ENCODE measurements at regions not wholly inside any gene's neighbourhood (a gene's known extent, or its start where the extent isn't known, plus 50 kb on each side); places are given as distances from the start of the nearest gene placed in this dataset.
"Not testable (repeated sequence)": the region's sequence is repeated elsewhere in the genome, so short reads cannot be mapped to it uniquely, and the experiment has no call there.

DNA sequence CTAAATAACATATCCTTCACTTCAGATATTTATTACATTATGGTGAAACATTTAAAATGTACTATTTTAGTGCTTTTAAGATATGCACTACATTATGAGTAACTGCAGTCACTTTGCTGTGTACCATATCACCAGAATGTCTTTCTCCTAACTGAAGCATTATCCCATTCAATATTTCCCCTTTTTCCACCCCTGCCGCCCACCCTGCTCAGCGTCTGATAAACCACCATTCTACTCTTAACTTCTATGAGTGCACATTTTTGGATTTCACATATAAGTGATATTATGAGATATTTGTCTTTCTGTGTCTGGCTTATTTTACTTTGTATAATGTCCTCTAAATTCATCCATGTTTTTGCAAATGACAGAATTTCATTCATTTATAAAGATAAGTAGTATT, 126.4 kb downstream of the CCDC74A start:
- H3K27me3 ChIP-seq (ENCODE audit: insufficient read depth, low read length); H3K4me1 ChIP-seq (ENCODE audit: insufficient read depth, low read length); H3K9me3 ChIP-seq (ENCODE audit: low read depth, low read length); H3K4me3 ChIP-seq (ENCODE audit: low read length): not testable (repeated sequence)

DNA sequence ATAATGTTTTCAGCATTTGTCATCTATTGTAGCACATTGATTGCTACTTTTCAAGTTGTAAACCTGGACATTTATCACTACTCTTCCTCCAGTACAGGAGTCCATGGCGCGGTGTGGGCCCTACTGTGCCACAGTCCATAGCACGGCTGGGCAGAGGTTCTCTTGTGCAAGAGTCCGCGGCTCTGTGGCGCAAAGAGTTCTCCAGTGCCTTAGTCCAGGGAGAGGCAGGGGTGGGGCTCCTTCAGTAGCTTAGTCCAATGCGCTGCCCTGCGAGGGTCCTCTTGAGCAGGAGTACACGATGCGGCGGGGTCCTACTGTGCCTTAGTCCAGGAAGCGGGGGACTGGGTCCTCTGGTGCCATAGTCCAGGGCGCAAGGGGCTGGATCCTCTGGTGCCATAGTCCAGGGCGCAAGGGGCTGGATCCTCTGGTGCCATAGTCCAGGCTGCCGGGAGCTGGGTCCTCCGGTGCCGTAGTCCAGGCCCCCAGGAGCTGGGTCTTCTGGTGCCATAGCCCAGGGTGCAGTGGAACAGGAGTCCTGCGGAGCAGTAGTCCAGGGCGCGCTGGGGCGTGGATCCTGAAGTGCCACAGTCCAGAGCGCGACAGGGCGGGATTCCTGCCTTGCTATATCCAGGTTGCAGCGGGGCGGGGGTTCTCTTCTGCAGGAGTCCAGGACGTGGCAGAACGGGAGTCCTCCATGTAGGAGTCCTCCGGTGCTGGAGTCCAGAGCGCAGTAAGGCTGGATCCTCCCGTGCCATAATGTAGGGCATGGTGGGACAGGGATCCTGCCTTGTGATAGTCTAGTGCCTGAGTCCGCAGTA, 129.3 kb downstream of the CCDC74A start:
- no peak overlapping the region for H3K4me3 ChIP-seq (ENCODE audit: low read length)
- no peaks in the 10 kb centered on the region for H3K9me3 ChIP-seq (ENCODE audit: low read depth, low read length)
- peaks cover 6% of the 10 kb centered on the region for H3K27me3 ChIP-seq (ENCODE audit: insufficient read depth, low read length)
- H3K4me1 ChIP-seq (ENCODE audit: insufficient read depth, low read length): no peaks in the 10 kb centered on the region

GRCh38 chr2:131657895-131658768, 130.4 kb downstream of the CCDC74A start:
- Histone ChIP-seq H3K9me3 (ENCODE audit: low read depth, low read length) (no peaks in the 10 kb centered on the region), H3K27me3 (ENCODE audit: insufficient read depth, low read length) (peaks cover 6% of the 10 kb centered on the region), H3K4me1 (ENCODE audit: insufficient read depth, low read length) (no peaks in the 10 kb centered on the region), H3K4me3 (ENCODE audit: low read length) (no peak overlapping the region)

GRCh38 chr2:131658769-131659131, 131.1 kb downstream of the CCDC74A start:
- Histone ChIP-seq H3K9me3 (ENCODE audit: low read depth, low read length) (no peaks in the 10 kb centered on the region), H3K4me1 (ENCODE audit: insufficient read depth, low read length) (no peaks in the 10 kb centered on the region), H3K27me3 (ENCODE audit: insufficient read depth, low read length) (peaks cover 6% of the 10 kb centered on the region), H3K4me3 (ENCODE audit: low read length) (no peak overlapping the region)

DNA sequence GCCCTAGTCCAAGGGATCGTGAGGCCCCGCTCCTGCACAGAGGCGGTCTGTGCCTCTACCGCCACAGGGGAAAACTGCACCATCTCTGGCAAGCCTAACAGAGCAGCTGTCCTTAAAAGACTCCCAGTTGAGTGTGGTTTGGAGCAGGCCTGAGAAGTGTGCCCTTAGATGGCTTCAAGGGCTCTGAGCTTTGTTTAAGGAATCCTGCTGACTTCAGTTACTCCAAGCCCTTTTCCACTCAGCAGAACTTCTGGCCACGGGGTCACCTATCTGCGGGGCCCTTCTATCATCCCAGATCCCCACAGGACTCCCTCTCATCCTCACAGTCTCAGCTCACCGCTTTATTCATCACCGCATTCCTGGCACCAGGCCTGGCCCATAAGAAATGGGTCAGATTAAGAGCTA, 131.5 kb downstream of the CCDC74A start:
- Histone ChIP-seq H3K27me3 (ENCODE audit: insufficient read depth, low read length) (peaks cover 6% of the 10 kb centered on the region), H3K4me3 (ENCODE audit: low read length) (no peak overlapping the region), H3K4me1 (ENCODE audit: insufficient read depth, low read length) (no peaks in the 10 kb centered on the region), H3K9me3 (ENCODE audit: low read depth, low read length) (no peaks in the 10 kb centered on the region)

GRCh38 chr2:131661101-131661782, 133.6 kb downstream of the CCDC74A start:
- H3K4me1 ChIP-seq (ENCODE audit: insufficient read depth, low read length); H3K27me3 ChIP-seq (ENCODE audit: insufficient read depth, low read length); H3K4me3 ChIP-seq (ENCODE audit: low read length); H3K9me3 ChIP-seq (ENCODE audit: low read depth, low read length): not testable (repeated sequence)

- H3K27me3 ChIP-seq (ENCODE audit: insufficient read depth, low read length); H3K4me3 ChIP-seq (ENCODE audit: low read length); H3K4me1 ChIP-seq (ENCODE audit: insufficient read depth, low read length); H3K9me3 ChIP-seq (ENCODE audit: low read depth, low read length): not testable (repeated sequence)
Observed at GRCh38 chr2:131661884-131662535, 134.3 kb downstream of the CCDC74A start.

- not testable (repeated sequence) for H3K27me3 ChIP-seq (ENCODE audit: insufficient read depth, low read length); H3K4me3 ChIP-seq (ENCODE audit: low read length); H3K9me3 ChIP-seq (ENCODE audit: low read depth, low read length); H3K4me1 ChIP-seq (ENCODE audit: insufficient read depth, low read length)
Observed at GRCh38 chr2:131663501-131663900, 135.8 kb downstream of the CCDC74A start.

- H3K9me3 ChIP-seq (ENCODE audit: low read depth, low read length); H3K4me3 ChIP-seq (ENCODE audit: low read length); H3K27me3 ChIP-seq (ENCODE audit: insufficient read depth, low read length): not testable (repeated sequence)
- H3K4me1 ChIP-seq (ENCODE audit: insufficient read depth, low read length): peaks cover 13% of the 10 kb centered on the region
Observed at GRCh38 chr2:131665716-131666115, 138.0 kb downstream of the CCDC74A start.

DNA sequence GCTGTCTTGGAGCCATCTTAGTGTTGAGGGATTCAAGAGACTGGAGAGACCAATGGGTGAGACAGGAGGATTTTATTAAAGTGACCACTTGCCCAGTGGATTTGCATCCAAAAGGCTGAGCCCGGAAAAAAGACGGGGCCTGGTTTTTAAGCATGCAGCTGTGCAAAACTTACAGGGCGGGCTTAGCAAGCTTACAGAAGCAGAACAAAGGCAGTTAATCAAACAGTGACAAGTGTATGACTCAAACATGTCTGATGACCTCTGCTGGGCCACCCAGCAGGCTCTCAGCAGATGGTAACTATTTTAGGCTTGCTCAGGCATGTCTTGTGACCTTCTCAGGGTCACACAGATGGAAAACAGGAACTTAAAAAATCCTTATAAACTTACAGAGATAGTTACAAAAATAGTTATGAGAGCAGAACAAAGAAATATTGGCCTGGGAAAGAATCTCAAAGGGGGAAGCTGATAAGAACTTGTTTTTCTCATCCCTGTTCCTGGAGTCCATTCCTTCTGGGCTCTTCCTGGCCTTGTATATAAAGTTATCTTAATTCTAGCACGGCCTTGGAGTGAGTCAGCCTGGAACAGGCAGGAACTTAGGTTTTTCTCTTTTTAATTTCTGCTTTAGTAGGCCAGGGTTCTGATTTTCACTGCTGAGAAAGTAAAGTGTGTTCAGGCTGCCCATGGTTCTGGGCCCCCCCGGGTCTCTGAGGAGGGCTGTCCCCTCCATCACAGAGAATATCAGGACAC, 141.3 kb downstream of the CCDC74A start:
- not testable (repeated sequence) for H3K4me3 ChIP-seq (ENCODE audit: low read length); H3K9me3 ChIP-seq (ENCODE audit: low read depth, low read length)
- H3K4me1 ChIP-seq (ENCODE audit: insufficient read depth, low read length): peaks cover 33% of the 10 kb centered on the region
- peaks cover 11% of the 10 kb centered on the region for H3K27me3 ChIP-seq (ENCODE audit: insufficient read depth, low read length)

GRCh38 chr2:131671841-131672470, 144.3 kb downstream of the CCDC74A start:
- H3K9me3 ChIP-seq (ENCODE audit: low read depth, low read length); H3K4me3 ChIP-seq (ENCODE audit: low read length): not testable (repeated sequence)
- peaks cover 33% of the 10 kb centered on the region for H3K4me1 ChIP-seq (ENCODE audit: insufficient read depth, low read length)

GRCh38 chr2:131672471-131673399, 145.0 kb downstream of the CCDC74A start:
- Histone ChIP-seq H3K27me3 (ENCODE audit: insufficient read depth, low read length) (peaks cover 29% of the 10 kb centered on the region), H3K4me1 (ENCODE audit: insufficient read depth, low read length) (peaks cover 33% of the 10 kb centered on the region)
- H3K9me3 ChIP-seq (ENCODE audit: low read depth, low read length); H3K4me3 ChIP-seq (ENCODE audit: low read length): not testable (repeated sequence)

More at GRCh38 chr2:131671841-131672470, 144.3 kb downstream of the CCDC74A start:
- H3K27me3 ChIP-seq (ENCODE audit: insufficient read depth, low read length): peaks cover 29% of the 10 kb centered on the region
